K562 (cell line): ENCODE measurements at regions not wholly inside any gene's neighbourhood (a gene's known extent, or its start where the extent isn't known, plus 50 kb on each side); places are given as distances from the start of the nearest gene placed in this dataset.

Source experiments
- ATAC-seq: fragments of 200-7000 bp; cut with Tn5 transposase; 3 replicates; pipeline ENCODE4 v1.9.1; 2020; ENCODE audit warnings: moderate library complexity
- BruUV-seq: library from RNA; stranded (reverse); fragments of 400-500 nt; replicated peaks from 2 replicates; lab custom pipeline; 2021; lab: Mats Ljungman, UMichigan
- CTCF ChIA-PET: fragments of 300-600 bp; formaldehyde crosslinking; extraction: SDS; loops from one replicate; lab custom pipeline; 2021; ENCODE audit warnings: low intra/inter-chr PET ratio; lab: Yijun Ruan, JAX
- POLR2A ChIA-PET: fragments of 300-600, 350-650 bp; sonication (Branson Sonifier 250); formaldehyde crosslinking; extraction: SDS; loops from one replicate; lab custom pipeline; 2021; ENCODE audit warnings: antibody characterized with exemption, inconsistent platforms; lab: Yijun Ruan, JAX
- DNase-seq, 4 experiments: peaks; one replicate each; pipeline versions ENCODE4 v3.0.0 to v3.0.0-alpha.2; 2011 to 2018; ENCODE audit warnings: low spot score in 3 of 4, mixed read lengths in 3 of 4; ENCODE audit errors: extremely low read depth in 1 of 4
- FAIRE-seq: peaks from 2 replicates; lab custom pipeline; 2011; peaks lifted over from hg19 to GRCh38; lab: Jason Lieb, UNC
- H2AFZ ChIP-seq: 2 replicates; pipeline ENCODE4 v1.6.0; 2011; ENCODE audit warnings: low read depth, low read length, control low read depth, inconsistent platforms
- H3K27ac ChIP-seq: fragments of 200-600 bp; 3 replicates; pipeline ENCODE4 v1.8.0; 2011; ENCODE audit warnings: low read depth, mild to moderate bottlenecking, control low read depth, inconsistent platforms, low read length, moderate library complexity, mixed read lengths; ENCODE audit errors: extremely low read depth
- H3K27me3 ChIP-seq, 2 experiments: fragments of 300-600 bp in 1 of 2; 2 replicates in 1 of 2; 3 replicates in 1 of 2; pipeline versions ENCODE4 v1.6.0 to v1.8.0; 2011; ENCODE audit warnings: inconsistent platforms in 2 of 2, low read length in 2 of 2, mild to moderate bottlenecking in 1 of 2, mixed read lengths in 1 of 2, moderate library complexity in 1 of 2; ENCODE audit not compliant: control insufficient read depth in 2 of 2, insufficient read depth in 2 of 2
- H3K36me3 ChIP-seq: fragments of 300-600 bp; 3 replicates; pipeline ENCODE4 v1.8.0; 2011; ENCODE audit warnings: mild to moderate bottlenecking, low read length, inconsistent platforms; ENCODE audit not compliant: control insufficient read depth, insufficient read depth
- H3K4me1 ChIP-seq, 2 experiments: fragments of 200-600 bp in 1 of 2; replicated peaks in 1 of 2; 2 replicates in 1 of 2; 3 replicates in 1 of 2; pipeline versions ENCODE4 v1.5.1 to v1.8.0; 2011; ENCODE audit warnings: inconsistent platforms in 2 of 2, low read length in 2 of 2, mild to moderate bottlenecking in 1 of 2, mixed read lengths in 1 of 2, moderate library complexity in 1 of 2; ENCODE audit not compliant: control insufficient read depth in 2 of 2, insufficient read depth in 2 of 2
- H3K4me2 ChIP-seq: 2 replicates; pipeline ENCODE4 v1.6.1; 2011; ENCODE audit warnings: low read length, control low read depth, inconsistent platforms, mixed read lengths; ENCODE audit not compliant: insufficient read depth
- H3K4me3 ChIP-seq: fragments of 200-600 bp; sonication (generic), shearing (Covaris generic); 2 replicates; pipeline ENCODE4 v1.5.1; 2016; ENCODE audit warnings: control low read depth, inconsistent platforms
- H3K79me2 ChIP-seq: fragments of 200-600 bp; 3 replicates; pipeline ENCODE4 v1.8.0; 2011; ENCODE audit warnings: low read length, inconsistent platforms; ENCODE audit not compliant: control insufficient read depth, insufficient read depth
- H3K9ac ChIP-seq, 2 experiments: 2 replicates each; pipeline versions ENCODE4 v1.6.0 to v1.6.1; 2011; ENCODE audit warnings: low read depth in 2 of 2, low read length in 2 of 2, control low read depth in 1 of 2, inconsistent platforms in 1 of 2, mild to moderate bottlenecking in 1 of 2, mixed read lengths in 1 of 2; ENCODE audit not compliant: insufficient read depth in 1 of 2
- H3K9me1 ChIP-seq: one replicate; pipeline ENCODE4 v1.6.0; 2011; ENCODE audit warnings: inconsistent platforms, mild to moderate bottlenecking, low read length, moderate library complexity; ENCODE audit not compliant: control insufficient read depth, insufficient read depth
- H3K9me3 ChIP-seq: replicated peaks from 2 replicates; pipeline ENCODE4 v1.5.1; 2011; ENCODE audit warnings: low read depth, low read length, inconsistent platforms; ENCODE audit not compliant: control insufficient read depth, insufficient read depth
- H4K20me1 ChIP-seq: replicated peaks from 2 replicates; pipeline ENCODE4 v1.6.1; 2011; ENCODE audit warnings: low read length, inconsistent platforms, mixed read lengths; ENCODE audit not compliant: control insufficient read depth, insufficient read depth
- BDP1 ChIP-seq: IDR thresholded peaks from 3 replicates; pipeline ENCODE4 v1.6.1; 2011; ENCODE audit not compliant: insufficient read length, insufficient read depth
- CHD2 ChIP-seq: IDR thresholded peaks from 2 replicates; pipeline ENCODE4 v1.6.1; 2011; ENCODE audit warnings: low read depth, low read length
- EWSR1 ChIP-seq: fragments of 450-650 bp; IDR thresholded peaks from 2 replicates; pipeline ENCODE4 v1.6.1; 2018; ENCODE audit warnings: borderline replicate concordance, mild to moderate bottlenecking, low read depth, moderate library complexity; ENCODE audit not compliant: partially characterized antibody
- FOS ChIP-seq: IDR thresholded peaks from 3 replicates; pipeline ENCODE4 v1.6.1; 2011; ENCODE audit not compliant: insufficient read length; ENCODE audit errors: extremely low read depth
- HNRNPL ChIP-seq: fragments of 200-400 bp; formaldehyde crosslinking; IDR thresholded peaks from 2 replicates; pipeline ENCODE4 v1.6.1; 2017; ENCODE audit warnings: low read depth, mild to moderate bottlenecking, low read length
- KAT8 ChIP-seq: fragments of 450-650 bp; IDR thresholded peaks from 2 replicates; pipeline ENCODE4 v1.6.1; 2016; ENCODE audit warnings: low read depth, mild to moderate bottlenecking
- MAFG ChIP-seq: fragments of 450-650 bp; conservative IDR thresholded peaks from 2 replicates; pipeline ENCODE4 v1.6.1; 2016; ENCODE audit warnings: missing genetic modification characterization, missing compliant biosample characterization
- MAFK ChIP-seq: IDR thresholded peaks from 2 replicates; pipeline ENCODE4 v1.6.1; 2011; ENCODE audit warnings: low read length, improper control_type of control experiment
- NCOA4 ChIP-seq: fragments of 450-650 bp; IDR thresholded peaks from 2 replicates; pipeline ENCODE4 v1.6.1; 2018; ENCODE audit warnings: mild to moderate bottlenecking; ENCODE audit not compliant: partially characterized antibody
- SAFB2 ChIP-seq: fragments of 200-400 bp; formaldehyde crosslinking; IDR thresholded peaks from 2 replicates; pipeline ENCODE4 v1.6.1; 2018; ENCODE audit warnings: borderline replicate concordance, low read length, low read depth, moderate library complexity; ENCODE audit not compliant: severe bottlenecking
- SNRNP70 ChIP-seq: fragments of 200-400 bp; formaldehyde crosslinking; optimal IDR thresholded peaks from 2 replicates; pipeline ENCODE3; 2017; ENCODE audit warnings: low read depth, low read length
- SRSF1 ChIP-seq: fragments of 200-400 bp; formaldehyde crosslinking; IDR thresholded peaks from 2 replicates; pipeline ENCODE4 v1.6.1; 2017; ENCODE audit warnings: mild to moderate bottlenecking, low read depth, low read length, moderate library complexity
- WGBS: fragments of 100-300 bp; shearing (Covaris generic); methylation state at CpG from one replicate; pipeline ENCODE4 v1.1.6; 2016; ENCODE audit warnings: low coverage, mixed read lengths; ENCODE audit not compliant: insufficient coverage; ENCODE audit errors: missing lambda C conversion rate; 5-methylcytosine and 5-hydroxymethylcytosine counted together
- in situ Hi-C: fragments of 300-500 bp; cut with MboI; formaldehyde crosslinking; loops from 4 replicates; pipeline ENCODE4 v1.15.0; 2018; ENCODE audit warnings: inconsistent platforms, mixed read lengths
- intact Hi-C: fragments of 100-400 bp; cut with micrococcal nuclease; formaldehyde crosslinking; loops from 2 replicates; pipeline ENCODE4 v1.14.2; 2022
- TF ChIP-seq, protein P1 (sequence below): fragments of 250-450 bp; sonication (Bioruptor Pico); IDR thresholded peaks from 2 replicates; pipeline ENCODE4 v1.8.0; 2021; ENCODE audit warnings: moderate library complexity, mild to moderate bottlenecking, inconsistent platforms
- TF ChIP-seq, protein P2 (sequence below): fragments of 450-650 bp; formaldehyde crosslinking; IDR thresholded peaks from 2 replicates; pipeline ENCODE4 v1.4.0; 2020; ENCODE audit warnings: mild to moderate bottlenecking, mixed read lengths

- H2AFZ ChIP-seq: no peak overlapping the region
- ATAC-seq (no peak), DNase-seq (no peak), FAIRE-seq (no peak)
- no peaks in the 10 kb centered on the region for H3K79me2 ChIP-seq
- POLR2A ChIA-PET: interaction anchor here (0.8 kb wide), 1 partner anchor 85 kb away, joined by 3 read pairs; no protein-coding TSS in a partner anchor
- BruUV-seq: no TSS peak
- intact Hi-C loops (no loop called here), in situ Hi-C loops (no loop called here)
- no peaks in the 10 kb centered on the region for H3K4me1 ChIP-seq
- H3K36me3 ChIP-seq: no peaks in the 10 kb centered on the region
- no peaks in the 10 kb centered on the region for H4K20me1 ChIP-seq
- CTCF ChIA-PET: no interaction called here
- no peaks in the 10 kb centered on the region for H3K9me1 ChIP-seq
- no peak overlapping the region for H3K4me3 ChIP-seq
- no peak overlapping the region for H3K27ac ChIP-seq
- no peak for TF ChIP-seq EWSR1
- TF ChIP-seq SAFB2: no peak
- TF ChIP-seq, protein P1, sequence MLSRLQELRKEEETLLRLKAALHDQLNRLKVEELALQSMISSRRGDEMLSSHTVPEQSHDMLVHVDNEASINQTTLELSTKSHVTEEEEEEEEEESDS (CRISPR knock-in tag): no peak
- no peak for TF ChIP-seq SNRNP70
- TF ChIP-seq KAT8: no peak
- no peak for TF ChIP-seq SRSF1
- TF ChIP-seq, protein P2, sequence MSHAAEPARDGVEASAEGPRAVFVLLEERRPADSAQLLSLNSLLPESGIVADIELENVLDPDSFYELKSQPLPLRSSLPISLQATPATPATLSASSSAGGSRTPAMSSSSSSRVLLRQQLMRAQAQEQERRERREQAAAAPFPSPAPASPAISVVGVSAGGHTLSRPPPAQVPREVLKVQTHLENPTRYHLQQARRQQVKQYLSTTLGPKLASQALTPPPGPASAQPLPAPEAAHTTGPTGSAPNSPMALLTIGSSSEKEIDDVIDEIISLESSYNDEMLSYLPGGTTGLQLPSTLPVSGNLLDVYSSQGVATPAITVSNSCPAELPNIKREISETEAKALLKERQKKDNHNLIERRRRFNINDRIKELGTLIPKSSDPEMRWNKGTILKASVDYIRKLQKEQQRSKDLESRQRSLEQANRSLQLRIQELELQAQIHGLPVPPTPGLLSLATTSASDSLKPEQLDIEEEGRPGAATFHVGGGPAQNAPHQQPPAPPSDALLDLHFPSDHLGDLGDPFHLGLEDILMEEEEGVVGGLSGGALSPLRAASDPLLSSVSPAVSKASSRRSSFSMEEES (CRISPR knock-in tag): no peak
- no peak for TF ChIP-seq FOS
- no peak for TF ChIP-seq CHD2
- no peak for TF ChIP-seq NCOA4
- no peak for TF ChIP-seq HNRNPL
- no peak for TF ChIP-seq MAFK
- no peak for TF ChIP-seq BDP1
- no peak for TF ChIP-seq MAFG (tag)
- H3K27me3 ChIP-seq: peaks cover 0 to 3% of the 10 kb centered on the region in 2 experiments; a peak in 1 of 5 replicates
- no peak overlapping the region for H3K9ac ChIP-seq
- 0% methylated on average over 1 of the region's 1 CpG for WGBS
- no peaks in the 10 kb centered on the region for H3K9me3 ChIP-seq
- H3K4me2 ChIP-seq: no peak overlapping the region
Measured at GRCh38 chr15:38897551-38897950, 332.9 kb upstream of the RASGRP1 start.
